ENCODE measurements at regions not wholly inside any gene's neighbourhood (a gene's known extent, or its start where the extent isn't known, plus 50 kb on each side); places are given as distances from the start of the nearest gene placed in this dataset.

- Histone ChIP-seq H3K4me3 (ENCODE audit: low read length) (no peak overlapping the region), H3K27me3 (ENCODE audit: low read length) (no peaks in the 10 kb centered on the region), H2AFZ (ENCODE audit: low read length) (no peak overlapping the region), H4K20me1 (ENCODE audit: insufficient read depth, low read depth, low read length) (no peaks in the 10 kb centered on the region), H3K9ac (ENCODE audit: low read length) (no peak overlapping the region), H3K4me2 (ENCODE audit: low read depth, low read length, poor library complexity, severe bottlenecking) (peak overlapping the region; percentile 56), H3K27ac (ENCODE audit: low read length) (no peak overlapping the region), H3K36me3 (ENCODE audit: insufficient read depth, low read length) (no peaks in the 10 kb centered on the region), H3K79me2 (ENCODE audit: low read length) (no peaks in the 10 kb centered on the region), H3K4me1 (ENCODE audit: low read length) (peaks cover 10% of the 10 kb centered on the region), H3K9me2 (replicated peaks; ENCODE audit: insufficient read depth, low read length) (no peaks in the 10 kb centered on the region), H3K9me3 (ENCODE audit: low read length) (no peaks in the 10 kb centered on the region)
- peak; percentile 65 for DNase-seq
These were observed 125.1 kb downstream of the PRRX1 start for GRCh38 chr1:170789063-170789462.

GRCh38 chr1:170790175-170790574, 126.2 kb downstream of the PRRX1 start:
- no peak overlapping the region for H3K9ac ChIP-seq (ENCODE audit: low read length)
- no peak overlapping the region for H3K4me2 ChIP-seq (ENCODE audit: low read depth, low read length, poor library complexity, severe bottlenecking)
- DNase-seq, result no peak
- H3K4me1 ChIP-seq (ENCODE audit: low read length), result peaks cover 10% of the 10 kb centered on the region
- no peak overlapping the region for H3K4me3 ChIP-seq (ENCODE audit: low read length)
- no peaks in the 10 kb centered on the region for H3K9me2 ChIP-seq (replicated peaks; ENCODE audit: insufficient read depth, low read length)
- no peaks in the 10 kb centered on the region for H3K27me3 ChIP-seq (ENCODE audit: low read length)
- H3K9me3 ChIP-seq (ENCODE audit: low read length), result no peaks in the 10 kb centered on the region
- no peaks in the 10 kb centered on the region for H3K79me2 ChIP-seq (ENCODE audit: low read length)
- no peaks in the 10 kb centered on the region for H4K20me1 ChIP-seq (ENCODE audit: insufficient read depth, low read depth, low read length)
- no peaks in the 10 kb centered on the region for H3K36me3 ChIP-seq (ENCODE audit: insufficient read depth, low read length)
- H3K27ac ChIP-seq (ENCODE audit: low read length), result no peak overlapping the region
- no peak overlapping the region for H2AFZ ChIP-seq (ENCODE audit: low read length)

- Histone ChIP-seq H3K4me2 (ENCODE audit: low read depth, low read length, poor library complexity, severe bottlenecking) (no peak overlapping the region), H3K27ac (ENCODE audit: low read length) (no peak overlapping the region), H3K36me3 (ENCODE audit: insufficient read depth, low read length) (no peaks in the 10 kb centered on the region), H3K4me1 (ENCODE audit: low read length) (peaks cover 10% of the 10 kb centered on the region), H3K9me3 (ENCODE audit: low read length) (no peaks in the 10 kb centered on the region), H4K20me1 (ENCODE audit: insufficient read depth, low read depth, low read length) (no peaks in the 10 kb centered on the region), H3K9ac (ENCODE audit: low read length) (no peak overlapping the region), H3K27me3 (ENCODE audit: low read length) (no peaks in the 10 kb centered on the region), H3K9me2 (replicated peaks; ENCODE audit: insufficient read depth, low read length) (no peaks in the 10 kb centered on the region), H2AFZ (ENCODE audit: low read length) (no peak overlapping the region), H3K79me2 (ENCODE audit: low read length) (no peaks in the 10 kb centered on the region), H3K4me3 (ENCODE audit: low read length) (no peak overlapping the region)
- no peak for DNase-seq
These were observed 126.7 kb downstream of the PRRX1 start for GRCh38 chr1:170790651-170791071.

- no peaks in the 10 kb centered on the region for H3K9me2 ChIP-seq (replicated peaks; ENCODE audit: insufficient read depth, low read length)
- H3K36me3 ChIP-seq (ENCODE audit: insufficient read depth, low read length), result no peaks in the 10 kb centered on the region
- H3K27me3 ChIP-seq (ENCODE audit: low read length), result no peaks in the 10 kb centered on the region
- no peak overlapping the region for H3K27ac ChIP-seq (ENCODE audit: low read length)
- H3K4me1 ChIP-seq (ENCODE audit: low read length), result peaks cover 10% of the 10 kb centered on the region
- no peak overlapping the region for H3K9ac ChIP-seq (ENCODE audit: low read length)
- H3K9me3 ChIP-seq (ENCODE audit: low read length), result no peaks in the 10 kb centered on the region
- no peak overlapping the region for H3K4me2 ChIP-seq (ENCODE audit: low read depth, low read length, poor library complexity, severe bottlenecking)
- no peak overlapping the region for H3K4me3 ChIP-seq (ENCODE audit: low read length)
- H3K79me2 ChIP-seq (ENCODE audit: low read length), result no peaks in the 10 kb centered on the region
- no peak overlapping the region for H2AFZ ChIP-seq (ENCODE audit: low read length)
- DNase-seq, result no peak
- H4K20me1 ChIP-seq (ENCODE audit: insufficient read depth, low read depth, low read length), result no peaks in the 10 kb centered on the region
These were observed 128.0 kb downstream of the PRRX1 start for GRCh38 chr1:170791941-170792340.

GRCh38 chr1:170800265-170800664, 135.1 kb upstream of the MROH9 start:
- H3K9me3 ChIP-seq (ENCODE audit: low read length), result no peaks in the 10 kb centered on the region
- no peaks in the 10 kb centered on the region for H3K27me3 ChIP-seq (ENCODE audit: low read length)
- H3K4me2 ChIP-seq (ENCODE audit: low read depth, low read length, poor library complexity, severe bottlenecking), result no peak overlapping the region
- no peak overlapping the region for H3K27ac ChIP-seq (ENCODE audit: low read length)
- no peak overlapping the region for H3K4me3 ChIP-seq (ENCODE audit: low read length)
- no peaks in the 10 kb centered on the region for H4K20me1 ChIP-seq (ENCODE audit: insufficient read depth, low read depth, low read length)
- H3K79me2 ChIP-seq (ENCODE audit: low read length), result no peaks in the 10 kb centered on the region
- DNase-seq, result no peak
- H3K4me1 ChIP-seq (ENCODE audit: low read length), result no peaks in the 10 kb centered on the region
- H2AFZ ChIP-seq (ENCODE audit: low read length), result no peak overlapping the region
- H3K9ac ChIP-seq (ENCODE audit: low read length), result no peak overlapping the region
- H3K9me2 ChIP-seq (replicated peaks; ENCODE audit: insufficient read depth, low read length), result no peaks in the 10 kb centered on the region
- H3K36me3 ChIP-seq (ENCODE audit: insufficient read depth, low read length), result no peaks in the 10 kb centered on the region

GRCh38 chr1:170800812-170801211, 134.5 kb upstream of the MROH9 start:
- DNase-seq, result no peak
- no peaks in the 10 kb centered on the region for H3K9me2 ChIP-seq (replicated peaks; ENCODE audit: insufficient read depth, low read length)
- no peaks in the 10 kb centered on the region for H3K4me1 ChIP-seq (ENCODE audit: low read length)
- no peak overlapping the region for H3K27ac ChIP-seq (ENCODE audit: low read length)
- no peaks in the 10 kb centered on the region for H3K36me3 ChIP-seq (ENCODE audit: insufficient read depth, low read length)
- H3K4me2 ChIP-seq (ENCODE audit: low read depth, low read length, poor library complexity, severe bottlenecking), result no peak overlapping the region
- H3K4me3 ChIP-seq (ENCODE audit: low read length), result no peak overlapping the region
- no peaks in the 10 kb centered on the region for H3K9me3 ChIP-seq (ENCODE audit: low read length)
- no peak overlapping the region for H2AFZ ChIP-seq (ENCODE audit: low read length)
- no peaks in the 10 kb centered on the region for H3K27me3 ChIP-seq (ENCODE audit: low read length)
- H3K79me2 ChIP-seq (ENCODE audit: low read length), result no peaks in the 10 kb centered on the region
- no peaks in the 10 kb centered on the region for H4K20me1 ChIP-seq (ENCODE audit: insufficient read depth, low read depth, low read length)
- no peak overlapping the region for H3K9ac ChIP-seq (ENCODE audit: low read length)

- no peaks in the 10 kb centered on the region for H4K20me1 ChIP-seq (ENCODE audit: insufficient read depth, low read depth, low read length)
- DNase-seq, result no peak
- H2AFZ ChIP-seq (ENCODE audit: low read length), result no peak overlapping the region
- H3K9me2 ChIP-seq (replicated peaks; ENCODE audit: insufficient read depth, low read length), result no peaks in the 10 kb centered on the region
- no peak overlapping the region for H3K4me2 ChIP-seq (ENCODE audit: low read depth, low read length, poor library complexity, severe bottlenecking)
- H3K36me3 ChIP-seq (ENCODE audit: insufficient read depth, low read length), result no peaks in the 10 kb centered on the region
- no peaks in the 10 kb centered on the region for H3K4me1 ChIP-seq (ENCODE audit: low read length)
- no peak overlapping the region for H3K9ac ChIP-seq (ENCODE audit: low read length)
- H3K27ac ChIP-seq (ENCODE audit: low read length), result no peak overlapping the region
- no peaks in the 10 kb centered on the region for H3K27me3 ChIP-seq (ENCODE audit: low read length)
- no peaks in the 10 kb centered on the region for H3K9me3 ChIP-seq (ENCODE audit: low read length)
- no peak overlapping the region for H3K4me3 ChIP-seq (ENCODE audit: low read length)
- H3K79me2 ChIP-seq (ENCODE audit: low read length), result no peaks in the 10 kb centered on the region
These were observed 131.6 kb upstream of the MROH9 start for GRCh38 chr1:170803711-170804110.

- no peak overlapping the region for H2AFZ ChIP-seq (ENCODE audit: low read length)
- no peaks in the 10 kb centered on the region for H3K27me3 ChIP-seq (ENCODE audit: low read length)
- no peak overlapping the region for H3K9ac ChIP-seq (ENCODE audit: low read length)
- H3K27ac ChIP-seq (ENCODE audit: low read length), result no peak overlapping the region
- H3K4me1 ChIP-seq (ENCODE audit: low read length), result no peaks in the 10 kb centered on the region
- no peak overlapping the region for H3K4me3 ChIP-seq (ENCODE audit: low read length)
- no peak overlapping the region for H3K4me2 ChIP-seq (ENCODE audit: low read depth, low read length, poor library complexity, severe bottlenecking)
- H3K79me2 ChIP-seq (ENCODE audit: low read length), result no peaks in the 10 kb centered on the region
- H3K9me2 ChIP-seq (replicated peaks; ENCODE audit: insufficient read depth, low read length), result no peaks in the 10 kb centered on the region
- H3K9me3 ChIP-seq (ENCODE audit: low read length), result no peaks in the 10 kb centered on the region
- H4K20me1 ChIP-seq (ENCODE audit: insufficient read depth, low read depth, low read length), result no peaks in the 10 kb centered on the region
- no peak for DNase-seq
- H3K36me3 ChIP-seq (ENCODE audit: insufficient read depth, low read length), result no peaks in the 10 kb centered on the region
These were observed 130.9 kb upstream of the MROH9 start for GRCh38 chr1:170804419-170804818.

- no peaks in the 10 kb centered on the region for H3K9me3 ChIP-seq (ENCODE audit: low read length)
- no peak overlapping the region for H3K4me3 ChIP-seq (ENCODE audit: low read length)
- DNase-seq, result no peak
- no peaks in the 10 kb centered on the region for H3K9me2 ChIP-seq (replicated peaks; ENCODE audit: insufficient read depth, low read length)
- no peak overlapping the region for H3K9ac ChIP-seq (ENCODE audit: low read length)
- no peaks in the 10 kb centered on the region for H3K27me3 ChIP-seq (ENCODE audit: low read length)
- no peak overlapping the region for H3K4me2 ChIP-seq (ENCODE audit: low read depth, low read length, poor library complexity, severe bottlenecking)
- H3K27ac ChIP-seq (ENCODE audit: low read length), result no peak overlapping the region
- H4K20me1 ChIP-seq (ENCODE audit: insufficient read depth, low read depth, low read length), result no peaks in the 10 kb centered on the region
- no peaks in the 10 kb centered on the region for H3K36me3 ChIP-seq (ENCODE audit: insufficient read depth, low read length)
- no peak overlapping the region for H2AFZ ChIP-seq (ENCODE audit: low read length)
- no peaks in the 10 kb centered on the region for H3K79me2 ChIP-seq (ENCODE audit: low read length)
- H3K4me1 ChIP-seq (ENCODE audit: low read length), result no peaks in the 10 kb centered on the region
These were observed 130.5 kb upstream of the MROH9 start for GRCh38 chr1:170804879-170805278.

All from Karpas-422 (cell line).